Thyroid gland (tissue), 4 donors: ENCODE measurements at regions not wholly inside any gene's neighbourhood (a gene's known extent, or its start where the extent isn't known, plus 50 kb on each side); places are given as distances from the start of the nearest gene placed in this dataset.

Experiments
- DNase-seq, 2 donors: peaks; one replicate each; pipeline ENCODE4 v3.0.0-alpha.2; 2019
- H3K27ac ChIP-seq, 3 donors: fragments of 200-600 bp; sonication (generic); 1 replicate in 2 of 3; 2 replicates in 1 of 3; pipeline ENCODE4 v1.5.1; 2016 to 2019; ENCODE audit warnings: mild to moderate bottlenecking in 1 of 3, moderate library complexity in 1 of 3
- H3K27me3 ChIP-seq: fragments of 200-600 bp; sonication (generic); one replicate; pipeline ENCODE4 v1.5.1; 2019
- H3K36me3 ChIP-seq, 2 donors: fragments of 200-600 bp; sonication (generic); one replicate each; pipeline ENCODE4 v1.5.1; 2016 to 2019
- H3K4me1 ChIP-seq, 2 donors: fragments of 200-600 bp; sonication (generic); one replicate each; pipeline ENCODE4 v1.5.1; 2017 to 2019
- H3K4me3 ChIP-seq, 3 donors: fragments of 200-600 bp; sonication (generic); replicated peaks in 1 of 3; 1 replicate in 2 of 3; 2 replicates in 1 of 3; pipeline ENCODE4 v1.5.1; 2016; ENCODE audit warnings: mild to moderate bottlenecking in 1 of 3
- H3K9me3 ChIP-seq: fragments of 200-600 bp; sonication (generic); one replicate; pipeline ENCODE4 v1.5.1; 2017
- CTCF ChIP-seq, 6 experiments: fragments of 200-600 bp in 3 of 6; fragments of 450-650 bp in 3 of 6; sonication (generic) in 3 of 6; IDR thresholded peaks; one replicate each; pipeline ENCODE4 v1.5.1; 2016 to 2019; ENCODE audit warnings: antibody characterized with exemption in 6 of 6, mild to moderate bottlenecking in 2 of 6, inconsistent platforms in 1 of 6, moderate library complexity in 1 of 6
- POLR2A ChIP-seq, 2 donors: fragments of 450-650 bp; IDR thresholded peaks; one replicate each; pipeline ENCODE4 v1.6.1; 2017; ENCODE audit warnings: antibody characterized with exemption in 2 of 2, mild to moderate bottlenecking in 2 of 2, moderate library complexity in 1 of 2
- WGBS, 2 donors: methylation state at CpG; one replicate each; pipeline ENCODE4 v1.1.5; 2017; 5-methylcytosine and 5-hydroxymethylcytosine counted together
- intact Hi-C: fragments of 100-400 bp; cut with DNase I; formaldehyde crosslinking; loops from one replicate; pipeline ENCODE4 v1.15.1; 2023

- no peaks in the 10 kb centered on the region for H3K27me3 ChIP-seq
- no peaks in the 10 kb centered on the region for H3K4me1 ChIP-seq
- WGBS, 2 donors: 89 to 92% methylated on average over 1 of the region's 1 CpG
- H3K36me3 ChIP-seq: no peaks in the 10 kb centered on the region
- TF ChIP-seq CTCF (IDR thresholded peaks at IDR 0.05) (no peak), POLR2A (IDR thresholded peaks at IDR 0.05) (no peak)
- no peak overlapping the region for H3K4me3 ChIP-seq
- intact Hi-C loops: no loop called here
- DNase-seq: no peak
- H3K9me3 ChIP-seq: no peaks in the 10 kb centered on the region
- H3K27ac ChIP-seq: no peak overlapping the region
These were observed 423.3 kb upstream of the IL12A start for GRCh38 chr3:159565313-159565712.

- H3K4me3 ChIP-seq: no peak overlapping the region
- peaks cover 0 to 5% of the 10 kb centered on the region in 2 donors for H3K4me1 ChIP-seq
- DNase-seq: no peak
- no peaks in the 10 kb centered on the region for H3K27me3 ChIP-seq
- H3K36me3 ChIP-seq: no peaks in the 10 kb centered on the region
- WGBS, 2 donors: 21 to 27% methylated on average over 3 of the region's 3 CpGs
- peak overlapping the region in 1 of 3 donors; percentile 24 for H3K27ac ChIP-seq
- TF ChIP-seq CTCF (IDR thresholded peaks at IDR 0.05) (no peak), POLR2A (IDR thresholded peaks at IDR 0.05) (no peak)
- no peaks in the 10 kb centered on the region for H3K9me3 ChIP-seq
- intact Hi-C loops: no loop called here
These were observed 405.0 kb upstream of the IL12A start for GRCh38 chr3:159583662-159584061.

- intact Hi-C loops: no loop called here
- Histone ChIP-seq H3K9me3 (no peaks in the 10 kb centered on the region), H3K4me3 (no peak overlapping the region), H3K4me1 (peaks cover 0 to 5% of the 10 kb centered on the region in 2 donors), H3K27me3 (no peaks in the 10 kb centered on the region), H3K36me3 (no peaks in the 10 kb centered on the region), H3K27ac (no peak overlapping the region)
- 60 to 65% methylated on average over 3 of the region's 3 CpGs for WGBS, 2 donors
- TF ChIP-seq POLR2A (IDR thresholded peaks at IDR 0.05): no peak
- TF ChIP-seq CTCF (IDR thresholded peaks at IDR 0.05): no peak
- DNase-seq: no peak
These were observed 404.2 kb upstream of the IL12A start for GRCh38 chr3:159584421-159584820.

GRCh38 chr3:159586571-159587202 lies 401.9 kb upstream of the IL12A start:
- DNase-seq: peak; percentile 16 to 29
- TF ChIP-seq POLR2A (IDR thresholded peaks at IDR 0.05) (no peak), CTCF (IDR thresholded peaks at IDR 0.05) (peak in 3 of 6 experiments; percentile 21 to 36 (median 32))
- H3K27me3 ChIP-seq: no peaks in the 10 kb centered on the region
- peaks cover 0 to 5% of the 10 kb centered on the region in 2 donors for H3K4me1 ChIP-seq
- H3K4me3 ChIP-seq: no peak overlapping the region
- H3K36me3 ChIP-seq: no peaks in the 10 kb centered on the region
- no peaks in the 10 kb centered on the region for H3K9me3 ChIP-seq
- no peak overlapping the region for H3K27ac ChIP-seq
- intact Hi-C loops: no loop called here
- WGBS, 2 donors: 27 to 31% methylated on average over 5 of the region's 5 CpGs

- no peaks in the 10 kb centered on the region for H3K9me3 ChIP-seq
- 49 to 53% methylated on average over 3 of the region's 3 CpGs for WGBS, 2 donors
These were observed 394.6 kb upstream of the IL12A start for GRCh38 chr3:159593927-159594605.

More at GRCh38 chr3:159593927-159594605, 394.6 kb upstream of the IL12A start:
- Histone ChIP-seq H3K36me3 (no peaks in the 10 kb centered on the region), H3K27ac (no peak overlapping the region), H3K4me3 (no peak overlapping the region), H3K4me1 (no peaks in the 10 kb centered on the region), H3K27me3 (no peaks in the 10 kb centered on the region)
- TF ChIP-seq POLR2A (IDR thresholded peaks at IDR 0.05) (no peak), CTCF (IDR thresholded peaks at IDR 0.05) (no peak)
- intact Hi-C loops: no loop called here
- DNase-seq: no peak
